OCI-LY3 (cell line): ENCODE measurements at regions not wholly inside any gene's neighbourhood (a gene's known extent, or its start where the extent isn't known, plus 50 kb on each side); places are given as distances from the start of the nearest gene placed in this dataset.
"Not testable (repeated sequence)": the region's sequence is repeated elsewhere in the genome, so short reads cannot be mapped to it uniquely, and the experiment has no call there.

Source experiments
- H2AFZ ChIP-seq: fragments of 200-600, 300-600 bp; shearing (Covaris generic); 2 replicates; pipeline ENCODE4 v1.6.0; 2014; ENCODE audit warnings: antibody characterized with exemption, low read depth, low read length
- H3K27ac ChIP-seq: fragments of 200-600, 300-600 bp; sonication (generic); 2 replicates; pipeline ENCODE4 v1.5.1; 2014; ENCODE audit warnings: mild to moderate bottlenecking, low read length, moderate library complexity, mixed read lengths
- H3K27me3 ChIP-seq: fragments of 200-600, 300-600 bp; sonication (generic); 2 replicates; pipeline ENCODE4 v1.6.1; 2014; ENCODE audit warnings: low read depth, low read length, mixed read lengths
- H3K36me3 ChIP-seq: fragments of 200-600, 300-600 bp; sonication (generic); replicated peaks from 2 replicates; pipeline ENCODE3; 2014; ENCODE audit warnings: low read depth, low read length, mixed read lengths
- H3K4me1 ChIP-seq: fragments of 300-600, 200-600 bp; sonication (generic); 2 replicates; pipeline ENCODE4 v1.6.1; 2014; ENCODE audit warnings: low read length, mixed read lengths
- H3K4me2 ChIP-seq: fragments of 200-600, 300-600 bp; sonication (generic); 2 replicates; pipeline ENCODE4 v1.6.1; 2014; ENCODE audit warnings: low read length, mixed read lengths
- H3K4me3 ChIP-seq: fragments of 300-600, 200-600 bp; sonication (generic); 2 replicates; pipeline ENCODE4 v1.5.1; 2014; ENCODE audit warnings: antibody characterized with exemption, mild to moderate bottlenecking, low read length, moderate library complexity
- H3K79me2 ChIP-seq: fragments of 300-600, 200-600 bp; shearing (Covaris generic); 2 replicates; pipeline ENCODE4 v1.6.1; 2014; ENCODE audit warnings: mild to moderate bottlenecking, low read length, mixed read lengths
- H3K9ac ChIP-seq: fragments of 300-600, 200-600 bp; shearing (Covaris generic); 2 replicates; pipeline ENCODE4 v1.6.0; 2014; ENCODE audit warnings: mild to moderate bottlenecking, low read length, moderate library complexity
- H3K9me3 ChIP-seq: fragments of 200-600, 300-600 bp; shearing (Covaris generic); 2 replicates; pipeline ENCODE4 v1.6.1; 2014; ENCODE audit warnings: low read length, mixed read lengths; ENCODE audit not compliant: insufficient read depth
- H4K20me1 ChIP-seq: fragments of 200-600, 300-600 bp; sonication (generic); 2 replicates; pipeline ENCODE4 v1.6.1; 2016; ENCODE audit warnings: low read length, mixed read lengths; ENCODE audit not compliant: insufficient read depth
- CTCF ChIP-seq: fragments of 200-600, 300-600 bp; sonication (generic); IDR thresholded peaks from 2 replicates; pipeline ENCODE4 v1.5.1; 2014; ENCODE audit warnings: antibody characterized with exemption, low read length, low read depth
- EZH2phosphoT487 ChIP-seq: fragments of 200-600 bp; shearing (Covaris generic); IDR thresholded peaks from 2 replicates; pipeline ENCODE4 v1.6.1; 2018; ENCODE audit warnings: antibody characterized with exemption, mixed run types, low read depth

GRCh38 chr4:181802207-181802606 is 441.0 kb upstream of the TENM3 start:
- no peak overlapping the region for H3K4me3 ChIP-seq
- H4K20me1 ChIP-seq: no peaks in the 10 kb centered on the region
- H3K79me2 ChIP-seq: no peaks in the 10 kb centered on the region
- H3K9me3 ChIP-seq: no peaks in the 10 kb centered on the region
- TF ChIP-seq EZH2phosphoT487 (no peak), CTCF (no peak)
- no peak overlapping the region for H2AFZ ChIP-seq
- no peaks in the 10 kb centered on the region for H3K27me3 ChIP-seq
- no peak overlapping the region for H3K4me2 ChIP-seq
- H3K27ac ChIP-seq: no peak overlapping the region
- H3K4me1 ChIP-seq: no peaks in the 10 kb centered on the region
- no peaks in the 10 kb centered on the region for H3K36me3 ChIP-seq
- no peak overlapping the region for H3K9ac ChIP-seq

GRCh38 chr4:181807771-181808170 is 435.4 kb upstream of the TENM3 start:
- Histone ChIP-seq H3K9me3 (no peaks in the 10 kb centered on the region), H3K9ac (no peak overlapping the region), H3K27ac (no peak overlapping the region), H4K20me1 (no peaks in the 10 kb centered on the region), H2AFZ (no peak overlapping the region), H3K4me1 (no peaks in the 10 kb centered on the region), H3K4me3 (no peak overlapping the region), H3K27me3 (no peaks in the 10 kb centered on the region), H3K79me2 (no peaks in the 10 kb centered on the region), H3K4me2 (no peak overlapping the region), H3K36me3 (no peaks in the 10 kb centered on the region)
- TF ChIP-seq CTCF: no peak
- no peak for TF ChIP-seq EZH2phosphoT487

- Histone ChIP-seq H3K4me3 (no peak overlapping the region), H3K27ac (no peak overlapping the region), H3K9ac (no peak overlapping the region), H3K79me2 (no peaks in the 10 kb centered on the region), H3K4me2 (no peak overlapping the region), H2AFZ (no peak overlapping the region), H3K4me1 (no peaks in the 10 kb centered on the region), H3K27me3 (no peaks in the 10 kb centered on the region), H3K36me3 (no peaks in the 10 kb centered on the region), H3K9me3 (no peaks in the 10 kb centered on the region), H4K20me1 (no peaks in the 10 kb centered on the region)
- TF ChIP-seq CTCF (no peak), EZH2phosphoT487 (no peak)
These were observed 432.5 kb upstream of the TENM3 start for GRCh38 chr4:181810711-181811110.

GRCh38 chr4:181811550-181811949 is 431.7 kb upstream of the TENM3 start:
- not testable (repeated sequence) for H3K4me3 ChIP-seq, H3K27me3 ChIP-seq, H3K36me3 ChIP-seq, H2AFZ ChIP-seq, H3K27ac ChIP-seq, H3K4me1 ChIP-seq, H3K9ac ChIP-seq, H3K4me2 ChIP-seq, H3K79me2 ChIP-seq, H4K20me1 ChIP-seq, H3K9me3 ChIP-seq

- H2AFZ ChIP-seq: no peak overlapping the region
These were observed 423.3 kb upstream of the TENM3 start for GRCh38 chr4:181819946-181820345.

More at GRCh38 chr4:181819946-181820345, 423.3 kb upstream of the TENM3 start:
- no peak overlapping the region for H3K9ac ChIP-seq
- TF ChIP-seq EZH2phosphoT487 (no peak), CTCF (no peak)
- no peaks in the 10 kb centered on the region for H3K79me2 ChIP-seq
- H3K4me2 ChIP-seq: no peak overlapping the region
- H3K4me1 ChIP-seq: no peaks in the 10 kb centered on the region; the same call in 1 of the 2 replicates
- no peak overlapping the region for H3K4me3 ChIP-seq
- H3K9me3 ChIP-seq: no peaks in the 10 kb centered on the region
- no peaks in the 10 kb centered on the region for H3K36me3 ChIP-seq
- no peak overlapping the region for H3K27ac ChIP-seq
- H4K20me1 ChIP-seq: no peaks in the 10 kb centered on the region
- no peaks in the 10 kb centered on the region for H3K27me3 ChIP-seq
